IMR-90 (cell line): ENCODE measurements at regions not wholly inside any gene's neighbourhood (a gene's known extent, or its start where the extent isn't known, plus 50 kb on each side); places are given as distances from the start of the nearest gene placed in this dataset.
A peak's percentile ranks its signal among the peaks of the same experiment; 100 is the strongest.

Experiments
- ATAC-seq: fragments of 200-7000 bp; cut with Tn5 transposase; 2 replicates; pipeline ENCODE4 v1.9.1; 2020; ENCODE audit warnings: low read depth, mild to moderate bottlenecking, moderate library complexity
- BruUV-seq: library from RNA; stranded (reverse); fragments of 400-500 nt; replicated peaks from 2 replicates; lab custom pipeline; 2021; lab: Mats Ljungman, UMichigan
- CTCF ChIA-PET: fragments of 300-600 bp; formaldehyde crosslinking; extraction: SDS; loops from one replicate; lab custom pipeline; 2021; ENCODE audit warnings: antibody characterized with exemption; lab: Yijun Ruan, JAX
- POLR2A ChIA-PET: fragments of 300-600 bp; sonication (Branson Sonifier 250); formaldehyde crosslinking; loops from one replicate; lab custom pipeline; 2022; ENCODE audit warnings: antibody characterized with exemption; ENCODE audit not compliant: unreplicated experiment; lab: Charles Lee
- DNase-seq: peaks from one replicate; pipeline ENCODE4 v3.0.0; 2013
- H2AFZ ChIP-seq: replicated peaks from 2 replicates; pipeline ENCODE3; 2013; ENCODE audit warnings: low read length, mild to moderate bottlenecking; ENCODE audit not compliant: poor library complexity
- H2AK5ac ChIP-seq: 2 replicates; pipeline ENCODE4 v1.6.1; 2013; ENCODE audit warnings: low read depth, low read length, inconsistent platforms
- H2AK9ac ChIP-seq: replicated peaks from 2 replicates; pipeline ENCODE3; 2013; ENCODE audit warnings: mild to moderate bottlenecking, low read depth, low read length, moderate library complexity; ENCODE audit not compliant: poor library complexity
- H2BK120ac ChIP-seq: 2 replicates; pipeline ENCODE4 v1.6.1; 2013; ENCODE audit warnings: low read depth, low read length, inconsistent platforms
- H2BK15ac ChIP-seq: 3 replicates; pipeline ENCODE4 v1.6.1; 2013; ENCODE audit warnings: low read depth, low read length, inconsistent platforms
- H2BK20ac ChIP-seq: 2 replicates; pipeline ENCODE4 v1.6.1; 2013; ENCODE audit warnings: low read depth, mild to moderate bottlenecking, inconsistent platforms, low read length, moderate library complexity
- H2BK5ac ChIP-seq: 2 replicates; pipeline ENCODE4 v1.6.1; 2013; ENCODE audit warnings: mild to moderate bottlenecking, low read depth, low read length, inconsistent platforms; ENCODE audit not compliant: poor library complexity, severe bottlenecking
- H3K14ac ChIP-seq: replicated peaks from 2 replicates; pipeline ENCODE4 v1.6.1; 2013; ENCODE audit warnings: low read depth, low read length, inconsistent platforms
- H3K18ac ChIP-seq: 2 replicates; pipeline ENCODE4 v1.6.1; 2013; ENCODE audit warnings: low read depth, low read length, control low read depth
- H3K23ac ChIP-seq: 2 replicates; pipeline ENCODE4 v1.6.1; 2013; ENCODE audit warnings: low read depth, low read length, inconsistent platforms
- H3K27ac ChIP-seq: 2 replicates; pipeline ENCODE4 v1.5.1; 2013; ENCODE audit warnings: mild to moderate bottlenecking, control low read depth, low read length; ENCODE audit not compliant: insufficient read depth
- H3K27me3 ChIP-seq: 2 replicates; pipeline ENCODE4 v1.6.1; 2013; ENCODE audit warnings: low read length; ENCODE audit not compliant: control insufficient read depth, insufficient read depth
- H3K36me3 ChIP-seq: 2 replicates; pipeline ENCODE4 v1.6.1; 2013; ENCODE audit warnings: low read length, mixed read lengths; ENCODE audit not compliant: control insufficient read depth, insufficient read depth
- H3K4ac ChIP-seq: 2 replicates; pipeline ENCODE4 v1.6.1; 2013; ENCODE audit warnings: low read depth, low read length, inconsistent platforms
- H3K4me1 ChIP-seq: 2 replicates; pipeline ENCODE4 v1.6.1; 2013; ENCODE audit warnings: low read length, mixed read lengths; ENCODE audit not compliant: control insufficient read depth, insufficient read depth
- H3K4me2 ChIP-seq: 2 replicates; pipeline ENCODE4 v1.6.1; 2013; ENCODE audit warnings: low read depth, mild to moderate bottlenecking, control low read depth, low read length, moderate library complexity
- H3K4me3 ChIP-seq: 2 replicates; pipeline ENCODE4 v1.5.1; 2013; ENCODE audit warnings: low read depth, mild to moderate bottlenecking, control low read depth, low read length, moderate library complexity; ENCODE audit not compliant: insufficient read depth
- H3K56ac ChIP-seq: 2 replicates; pipeline ENCODE4 v1.6.1; 2013; ENCODE audit warnings: low read length, inconsistent platforms; ENCODE audit not compliant: insufficient read depth; ENCODE audit errors: extremely low read depth
- H3K79me1 ChIP-seq, 2 experiments: 2 replicates each; pipeline ENCODE4 v1.6.1; 2013; ENCODE audit warnings: low read length in 2 of 2, inconsistent platforms in 1 of 2, low read depth in 1 of 2
- H3K9ac ChIP-seq: 2 replicates; pipeline ENCODE4 v1.6.1; 2013; ENCODE audit warnings: low read depth, low read length, control low read depth
- H3K9me1 ChIP-seq: 2 replicates; pipeline ENCODE4 v1.6.1; 2013; ENCODE audit warnings: low read length, inconsistent platforms; ENCODE audit not compliant: insufficient read depth
- H3K9me3 ChIP-seq: 2 replicates; pipeline ENCODE4 v1.6.1; 2013; ENCODE audit warnings: low read length; ENCODE audit not compliant: control insufficient read depth, insufficient read depth
- H4K20me1 ChIP-seq: 2 replicates; pipeline ENCODE4 v1.6.1; 2013; ENCODE audit warnings: low read length, inconsistent platforms; ENCODE audit not compliant: insufficient read depth
- H4K5ac ChIP-seq: 2 replicates; pipeline ENCODE4 v1.6.1; 2013; ENCODE audit warnings: mild to moderate bottlenecking, low read depth, low read length, control low read depth
- H4K8ac ChIP-seq, 2 experiments: 2 replicates each; pipeline ENCODE4 v1.6.1; 2013; ENCODE audit warnings: low read depth in 2 of 2, low read length in 2 of 2, control low read depth in 1 of 2, inconsistent platforms in 1 of 2
- H4K91ac ChIP-seq: 2 replicates; pipeline ENCODE4 v1.6.1; 2013; ENCODE audit warnings: low read depth, low read length, inconsistent platforms; ENCODE audit not compliant: insufficient read depth
- BHLHE40 ChIP-seq: fragments of 150-350 bp; IDR thresholded peaks from 2 replicates; pipeline ENCODE4 v1.6.1; 2016; ENCODE audit warnings: mild to moderate bottlenecking, low read depth, low read length
- CEBPB ChIP-seq: IDR thresholded peaks from 2 replicates; pipeline ENCODE4 v1.6.1; 2012; ENCODE audit warnings: low read depth, low read length, improper control_type of control experiment
- CHD1 ChIP-seq: IDR thresholded peaks from 2 replicates; pipeline ENCODE4 v1.6.1; 2012; ENCODE audit warnings: low read depth, low read length, improper control_type of control experiment
- FOS ChIP-seq: fragments of 150-350 bp; IDR thresholded peaks from 2 replicates; pipeline ENCODE4 v1.6.1; 2016; ENCODE audit warnings: low read depth, low read length
- MAFK ChIP-seq: IDR thresholded peaks from 2 replicates; pipeline ENCODE4 v1.6.1; 2012; ENCODE audit warnings: low read depth, low read length, improper control_type of control experiment
- MAZ ChIP-seq: IDR thresholded peaks from 2 replicates; pipeline ENCODE4 v1.6.1; 2012; ENCODE audit warnings: low read depth, mild to moderate bottlenecking, low read length, improper control_type of control experiment, moderate library complexity, borderline replicate concordance
- MXI1 ChIP-seq: IDR thresholded peaks from 2 replicates; pipeline ENCODE4 v1.6.1; 2012; ENCODE audit warnings: low read depth, mild to moderate bottlenecking, low read length, moderate library complexity, borderline replicate concordance
- POLR2A ChIP-seq: IDR thresholded peaks from 2 replicates; pipeline ENCODE4 v1.6.1; 2012; ENCODE audit warnings: mild to moderate bottlenecking, low read depth, low read length
- RCOR1 ChIP-seq: IDR thresholded peaks from 2 replicates; pipeline ENCODE4 v1.6.1; 2012; ENCODE audit warnings: mild to moderate bottlenecking, low read length, improper control_type of control experiment; ENCODE audit not compliant: insufficient replicate concordance
- WGBS, 2 experiments: methylation state at CpG; one replicate each; pipeline versions ENCODE4 v1.1.5 to v1.1.7; 2013; ENCODE audit warnings: missing lambda C conversion rate in 2 of 2; ENCODE audit not compliant: insufficient read length in 1 of 2; ENCODE audit errors: extremely low coverage in 2 of 2; 5-methylcytosine and 5-hydroxymethylcytosine counted together
- dilution Hi-C: fragments of 300-500 bp; cut with HindIII; formaldehyde crosslinking; loops from one replicate; pipeline ENCODE4 v1.14.3; 2018; ENCODE audit warnings: low sequenced_read_pairs; ENCODE audit not compliant: unreplicated experiment
- in situ Hi-C: fragments of 300-500 bp; cut with MboI; formaldehyde crosslinking; loops from 3 replicates; pipeline ENCODE4 v1.14.3; 2019; ENCODE audit warnings: low sequenced_read_pairs, inconsistent platforms, mixed read lengths
- intact Hi-C: fragments of 100-400 bp; cut with micrococcal nuclease; formaldehyde crosslinking; loops from 2 replicates; pipeline ENCODE4 v1.10.0; 2022
- TF ChIP-seq, protein P1 (sequence below): fragments of 150-350 bp; IDR thresholded peaks from 2 replicates; pipeline ENCODE4 v1.6.1; 2016; ENCODE audit warnings: low read depth, mild to moderate bottlenecking, low read length, moderate library complexity, borderline replicate concordance

- no peak overlapping the region for H2AK9ac ChIP-seq
- H2BK5ac ChIP-seq = no peak overlapping the region
- DNase-seq = peak; percentile 61
- peaks cover 1% of the 10 kb centered on the region; the same call in 1 of the 2 replicates for H3K36me3 ChIP-seq
- H3K79me1 ChIP-seq = no peaks in the 10 kb centered on the region
- no peak overlapping the region for H2AFZ ChIP-seq
- no peak overlapping the region for H2BK15ac ChIP-seq
- H3K27ac ChIP-seq = no peak overlapping the region
- ATAC-seq = 0 out of 2 replicates have a peak, but pooled peaks have one; percentile 17
- no peak overlapping the region for H3K4ac ChIP-seq
- H3K4me3 ChIP-seq = no peak overlapping the region
- H3K4me2 ChIP-seq = no peak overlapping the region
- dilution Hi-C loops = no loop called here
- no peak overlapping the region for H2AK5ac ChIP-seq
- no peak overlapping the region for H3K18ac ChIP-seq
- no peak overlapping the region for H2BK120ac ChIP-seq
- H4K20me1 ChIP-seq = no peaks in the 10 kb centered on the region
- TF ChIP-seq CEBPB (no peak), MAZ (no peak), MAFK (no peak), POLR2A (no peak), RCOR1 (no peak), CHD1 (no peak), BHLHE40 (no peak), FOS (no peak), MXI1 (no peak)
- TF ChIP-seq, protein P1, sequence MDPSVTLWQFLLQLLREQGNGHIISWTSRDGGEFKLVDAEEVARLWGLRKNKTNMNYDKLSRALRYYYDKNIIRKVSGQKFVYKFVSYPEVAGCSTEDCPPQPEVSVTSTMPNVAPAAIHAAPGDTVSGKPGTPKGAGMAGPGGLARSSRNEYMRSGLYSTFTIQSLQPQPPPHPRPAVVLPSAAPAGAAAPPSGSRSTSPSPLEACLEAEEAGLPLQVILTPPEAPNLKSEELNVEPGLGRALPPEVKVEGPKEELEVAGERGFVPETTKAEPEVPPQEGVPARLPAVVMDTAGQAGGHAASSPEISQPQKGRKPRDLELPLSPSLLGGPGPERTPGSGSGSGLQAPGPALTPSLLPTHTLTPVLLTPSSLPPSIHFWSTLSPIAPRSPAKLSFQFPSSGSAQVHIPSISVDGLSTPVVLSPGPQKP = no peak
- in situ Hi-C loops = no loop called here
- no peak overlapping the region for H3K56ac ChIP-seq
- 68% methylated on average over 2 of the region's 4 CpGs; no CpG with 5 or more reads in 1 of the 2 experiments for WGBS, 2 experiments
- H3K14ac ChIP-seq = no peak overlapping the region
- H4K91ac ChIP-seq = no peak overlapping the region
- no TSS peak for BruUV-seq
- no peak overlapping the region for H3K9ac ChIP-seq
- H3K9me1 ChIP-seq = no peaks in the 10 kb centered on the region; the same call in 1 of the 2 replicates
- no peaks in the 10 kb centered on the region for H3K27me3 ChIP-seq
- peaks cover 2% of the 10 kb centered on the region; the same call in 1 of the 2 replicates for H3K4me1 ChIP-seq
- H4K8ac ChIP-seq = no peak overlapping the region
- intact Hi-C loops = no loop called here
- H3K23ac ChIP-seq = no peak overlapping the region
- ChIA-PET POLR2A (no interaction called here), CTCF (no interaction called here)
- H2BK20ac ChIP-seq = no peak overlapping the region
- no peaks in the 10 kb centered on the region for H3K9me3 ChIP-seq
- no peak overlapping the region for H4K5ac ChIP-seq
These were observed 88.2 kb upstream of the CAMK2D start for GRCh38 chr4:113849771-113850170.
